Panc1 (cell line): ENCODE measurements at regions not wholly inside any gene's neighbourhood (a gene's known extent, or its start where the extent isn't known, plus 50 kb on each side); places are given as distances from the start of the nearest gene placed in this dataset.

ENCODE experiments used
- ATAC-seq: fragments of 200-7000 bp; cut with Tn5 transposase; 2 replicates; pipeline ENCODE4 v1.9.1; 2020; ENCODE audit warnings: mild to moderate bottlenecking, moderate library complexity
- BruUV-seq: library from RNA; stranded (reverse); fragments of 400-500 nt; replicated peaks from 2 replicates; lab custom pipeline; 2021; lab: Mats Ljungman, UMichigan
- CTCF ChIA-PET: fragments of 300-600 bp; sonication (Branson Sonifier 250); formaldehyde crosslinking; loops from one replicate; lab custom pipeline; 2022; ENCODE audit warnings: antibody characterized with exemption; lab: Charles Lee
- POLR2A ChIA-PET: fragments of 300-600 bp; sonication (Branson Sonifier 250); formaldehyde crosslinking; loops from one replicate; lab custom pipeline; 2022; ENCODE audit warnings: antibody characterized with exemption; lab: Charles Lee
- DNase-seq: peaks from one replicate; pipeline ENCODE4 v3.0.0-alpha.2; 2010; ENCODE audit warnings: low read depth, low spot score
- H3K27ac ChIP-seq: 2 replicates; pipeline ENCODE4 v1.5.1; 2011; ENCODE audit warnings: mild to moderate bottlenecking, low read length, inconsistent platforms
- H3K27me3 ChIP-seq: fragments of 200-500 bp; sonication (Bioruptor generic); 2 replicates; pipeline ENCODE4 v1.6.0; 2014; ENCODE audit warnings: low read length, inconsistent platforms; ENCODE audit not compliant: control insufficient read depth, insufficient read depth
- H3K36me3 ChIP-seq: fragments of 200-500 bp; sonication (Bioruptor generic); 2 replicates; pipeline ENCODE4 v1.5.1; 2014; ENCODE audit warnings: inconsistent platforms, mild to moderate bottlenecking, low read length, moderate library complexity; ENCODE audit not compliant: control insufficient read depth, insufficient read depth
- H3K4me1 ChIP-seq: 2 replicates; pipeline ENCODE4 v1.5.1; 2011; ENCODE audit warnings: inconsistent platforms, mild to moderate bottlenecking, low read length, moderate library complexity; ENCODE audit not compliant: control insufficient read depth, insufficient read depth
- H3K4me3 ChIP-seq, 2 experiments: 2 replicates each; pipeline ENCODE4 v1.5.1; 2011 to 2012; ENCODE audit warnings: low read depth in 2 of 2, low read length in 2 of 2, mild to moderate bottlenecking in 2 of 2, inconsistent platforms in 1 of 2, moderate library complexity in 1 of 2
- H3K9me3 ChIP-seq: fragments of 200-500 bp; sonication (Bioruptor generic); 2 replicates; pipeline ENCODE4 v1.5.1; 2014; ENCODE audit warnings: low read depth, mild to moderate bottlenecking, inconsistent platforms, low read length, moderate library complexity; ENCODE audit not compliant: control insufficient read depth, insufficient read depth
- CTCF ChIP-seq: fragments of 450-650 bp; IDR thresholded peaks from 2 replicates; pipeline ENCODE4 v1.5.1; 2017; ENCODE audit warnings: mild to moderate bottlenecking
- POLR2AphosphoS5 ChIP-seq: IDR thresholded peaks from 2 replicates; pipeline ENCODE4 v1.6.1; 2012; ENCODE audit warnings: mild to moderate bottlenecking, low read depth, low read length, moderate library complexity
- REST ChIP-seq, 2 experiments: IDR thresholded peaks; 2 replicates each; pipeline ENCODE4 v1.6.1; 2011 to 2012; ENCODE audit warnings: low read depth in 2 of 2, control low read depth in 1 of 2, low read length in 1 of 2, mild to moderate bottlenecking in 1 of 2, moderate library complexity in 1 of 2; ENCODE audit not compliant: insufficient read depth in 1 of 2
- SIN3A ChIP-seq: IDR thresholded peaks from 2 replicates; pipeline ENCODE4 v1.6.1; 2012; ENCODE audit warnings: low read depth, mild to moderate bottlenecking, low read length, moderate library complexity, borderline replicate concordance; ENCODE audit not compliant: insufficient read depth
- TCF7L2 ChIP-seq: IDR thresholded peaks from 2 replicates; pipeline ENCODE4 v1.6.1; 2011; ENCODE audit warnings: mild to moderate bottlenecking, low read depth, low read length, inconsistent platforms
- in situ Hi-C: cut with HindIII; loops from 2 replicates; pipeline ENCODE4 v1.10.0; 2016; ENCODE audit warnings: low sequenced_read_pairs, low pct_unique_long_range_greater_than_20kb
- intact Hi-C: fragments of 100-400 bp; cut with micrococcal nuclease; formaldehyde crosslinking; loops from one replicate; pipeline ENCODE4 v1.10.0; 2022; ENCODE audit not compliant: unreplicated experiment

DNA sequence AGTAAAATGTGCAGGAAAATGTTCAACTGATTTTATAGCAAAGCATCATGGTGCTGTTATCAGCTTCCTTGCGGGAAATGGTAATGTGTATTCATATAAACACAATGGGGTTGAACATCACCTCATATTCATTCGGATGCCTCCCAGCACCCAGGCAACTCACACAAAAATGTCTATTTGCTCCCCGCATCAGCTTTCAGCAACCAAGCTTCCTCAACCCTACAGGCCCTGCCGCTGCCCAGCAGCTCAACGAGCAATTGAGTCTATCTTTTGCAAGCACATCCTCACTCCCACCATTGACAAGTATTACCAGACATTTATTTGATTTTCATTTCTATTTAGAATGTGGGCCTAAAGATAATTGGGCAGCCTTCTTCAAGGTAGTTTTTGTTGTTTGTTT lies 2161.4 kb upstream of the PIK3C3 start:
- no peak for ATAC-seq
- in situ Hi-C loops: no loop called here
- BruUV-seq: no TSS peak
- H3K9me3 ChIP-seq: no peaks in the 10 kb centered on the region
- H3K4me3 ChIP-seq: no peak overlapping the region
- no peaks in the 10 kb centered on the region for H3K27me3 ChIP-seq
- no peak overlapping the region for H3K27ac ChIP-seq
- no peak for DNase-seq
- H3K4me1 ChIP-seq: no peaks in the 10 kb centered on the region
- ChIA-PET CTCF (no interaction called here), POLR2A (no interaction called here)
- intact Hi-C loops: no loop called here
- TF ChIP-seq REST (IDR thresholded peaks at IDR 0.05; ENCODE audit: insufficient read depth in 1 of 2, low read depth in 2 of 2, low read length in 1 of 2) (no peak), POLR2AphosphoS5 (no peak), CTCF (no peak), SIN3A (no peak), TCF7L2 (no peak)
- H3K36me3 ChIP-seq: no peaks in the 10 kb centered on the region

- POLR2A ChIA-PET: no interaction called here
- no peak overlapping the region for H3K4me3 ChIP-seq
- no peak for TF ChIP-seq TCF7L2
- TF ChIP-seq SIN3A: no peak
- no peak for TF ChIP-seq POLR2AphosphoS5
- TF ChIP-seq REST (IDR thresholded peaks at IDR 0.05; ENCODE audit: insufficient read depth in 1 of 2, low read depth in 2 of 2, low read length in 1 of 2): no peak
- no peak for TF ChIP-seq CTCF
- H3K4me1 ChIP-seq: no peaks in the 10 kb centered on the region
- H3K27me3 ChIP-seq: no peaks in the 10 kb centered on the region
- H3K27ac ChIP-seq: no peak overlapping the region
- intact Hi-C loops (no loop called here), in situ Hi-C loops (no loop called here)
- DNase-seq: no peak
- ATAC-seq: no peak
- H3K9me3 ChIP-seq: no peaks in the 10 kb centered on the region
- no peaks in the 10 kb centered on the region for H3K36me3 ChIP-seq
- CTCF ChIA-PET: no interaction called here
- BruUV-seq: no TSS peak
These were observed 2166.7 kb upstream of the PIK3C3 start for GRCh38 chr18:39788383-39788782.
